GM19395 (cell line): ENCODE measurements at regions not wholly inside any gene's neighbourhood (a gene's known extent, or its start where the extent isn't known, plus 50 kb on each side); places are given as distances from the start of the nearest gene placed in this dataset.

Experiments
- ATAC-seq: cut with Tn5 transposase; IDR thresholded peaks from one replicate; pipeline ENCODE4 v1.9.1; 2021; ENCODE audit warnings: mild to moderate bottlenecking, moderate library complexity; ENCODE audit not compliant: unreplicated experiment

GRCh38 chr1:208413006-208413405 lies 168.8 kb upstream of the PLXNA2 start:
- ATAC-seq, result no peak

- ATAC-seq, result no peak
Measured at GRCh38 chr1:208418667-208419066, 174.5 kb upstream of the PLXNA2 start.

GRCh38 chr1:208419746-208420420 lies 175.7 kb upstream of the PLXNA2 start:
- no peak for ATAC-seq

GRCh38 chr1:208420696-208421095 lies 176.5 kb upstream of the PLXNA2 start:
- ATAC-seq, result no peak

GRCh38 chr1:208421486-208421885 lies 177.3 kb upstream of the PLXNA2 start:
- no peak for ATAC-seq

GRCh38 chr1:208423526-208423925 lies 179.3 kb upstream of the PLXNA2 start:
- no peak for ATAC-seq

GRCh38 chr1:208425096-208425495 lies 180.9 kb upstream of the PLXNA2 start:
- ATAC-seq, result no peak

- no peak for ATAC-seq
Measured at GRCh38 chr1:208430220-208430619, 186.0 kb upstream of the PLXNA2 start.

GRCh38 chr1:208431721-208432120 lies 187.5 kb upstream of the PLXNA2 start:
- ATAC-seq, result no peak

GRCh38 chr1:208432346-208432745 lies 188.2 kb upstream of the PLXNA2 start:
- no peak for ATAC-seq

- no peak for ATAC-seq
Measured at GRCh38 chr1:208433086-208433485, 188.9 kb upstream of the PLXNA2 start.

- ATAC-seq, result no peak
Measured at GRCh38 chr1:208433971-208434370, 189.8 kb upstream of the PLXNA2 start.

- ATAC-seq, result no peak
Measured at GRCh38 chr1:208437401-208437800, 193.2 kb upstream of the PLXNA2 start.

GRCh38 chr1:208438112-208438699 lies 194.0 kb upstream of the PLXNA2 start:
- ATAC-seq, result no peak

GRCh38 chr1:208445758-208446203 lies 201.6 kb upstream of the PLXNA2 start:
- ATAC-seq, result no peak

GRCh38 chr1:208446271-208446691 lies 202.1 kb upstream of the PLXNA2 start:
- no peak for ATAC-seq

- no peak for ATAC-seq
Measured at GRCh38 chr1:208448425-208448824, 204.2 kb upstream of the PLXNA2 start.

- ATAC-seq, result no peak
Measured at GRCh38 chr1:208449951-208450350, 205.8 kb upstream of the PLXNA2 start.

- ATAC-seq, result no peak
Measured at GRCh38 chr1:208450958-208451357, 206.8 kb upstream of the PLXNA2 start.

- no peak for ATAC-seq
Measured at GRCh38 chr1:208455821-208456220, 211.6 kb upstream of the PLXNA2 start.

- no peak for ATAC-seq
Measured at GRCh38 chr1:208456487-208456886, 212.3 kb upstream of the PLXNA2 start.

- ATAC-seq, result no peak
Measured at GRCh38 chr1:208460823-208461222, 216.6 kb upstream of the PLXNA2 start.

GRCh38 chr1:208461680-208462079 lies 217.5 kb upstream of the PLXNA2 start:
- no peak for ATAC-seq
